ENCODE measurements at regions not wholly inside any gene's neighbourhood (a gene's known extent, or its start where the extent isn't known, plus 50 kb on each side); places are given as distances from the start of the nearest gene placed in this dataset.
"Not testable (repeated sequence)": the region's sequence is repeated elsewhere in the genome, so short reads cannot be mapped to it uniquely, and the experiment has no call there.

DNA sequence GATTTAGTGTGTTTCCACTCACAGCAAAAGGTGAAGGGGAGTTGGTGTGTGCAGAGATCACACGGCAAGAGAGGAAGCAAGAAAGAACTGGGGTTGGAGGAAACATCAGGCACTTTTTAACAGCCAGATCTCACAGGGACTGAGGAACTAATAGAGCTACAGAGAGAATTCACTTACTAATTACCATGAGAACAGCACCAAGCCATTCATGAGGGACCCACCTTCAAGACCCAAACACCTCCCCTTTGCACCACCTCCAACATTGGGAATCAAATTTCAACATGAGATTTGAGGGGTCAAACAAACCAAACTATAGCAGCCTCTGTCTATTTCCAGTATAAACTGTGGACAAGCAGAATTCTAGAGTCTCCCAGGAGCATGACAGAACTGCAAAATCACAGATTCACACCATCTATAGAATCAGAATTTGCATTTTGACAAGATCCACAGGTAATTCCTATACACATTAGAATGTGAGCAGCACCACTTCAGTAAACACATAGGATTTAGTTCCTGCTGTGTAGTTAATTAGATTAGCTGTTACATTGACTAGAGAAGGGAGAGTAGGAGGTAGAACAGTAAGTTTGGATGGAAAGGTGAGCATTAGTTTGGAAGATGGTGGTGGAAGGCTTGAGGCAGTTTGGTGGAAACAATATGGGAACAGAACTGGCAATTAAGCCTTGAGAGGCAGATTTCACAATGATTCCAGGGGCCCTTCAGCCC is 311.7 kb downstream of the NSUN3 start:
- POLR2A ChIA-PET, result no interaction called here
- no peaks in the 10 kb centered on the region for H3K27me3 Mint-ChIP-seq
- ATAC-seq (ENCODE audit: low read depth), result no peak

GRCh38 chr3:94377123-94377696 is 314.3 kb downstream of the NSUN3 start:
- POLR2A ChIA-PET; H3K27me3 Mint-ChIP-seq; ATAC-seq (ENCODE audit: low read depth); H3K36me3 Mint-ChIP-seq; DNase-seq; H3K9me3 Mint-ChIP-seq; H3K4me1 Mint-ChIP-seq; H3K27ac Mint-ChIP-seq; H3K4me3 Mint-ChIP-seq: not testable (repeated sequence)

More for the DNA sequence above, 311.7 kb downstream of the NSUN3 start:
- Mint-ChIP-seq H3K36me3 (no peaks in the 10 kb centered on the region), H3K27ac (no peak overlapping the region), H3K4me3 (no peak overlapping the region), H3K9me3 (peaks cover 1% of the 10 kb centered on the region), H3K4me1 (no peaks in the 10 kb centered on the region)
- no peak for DNase-seq

DNA sequence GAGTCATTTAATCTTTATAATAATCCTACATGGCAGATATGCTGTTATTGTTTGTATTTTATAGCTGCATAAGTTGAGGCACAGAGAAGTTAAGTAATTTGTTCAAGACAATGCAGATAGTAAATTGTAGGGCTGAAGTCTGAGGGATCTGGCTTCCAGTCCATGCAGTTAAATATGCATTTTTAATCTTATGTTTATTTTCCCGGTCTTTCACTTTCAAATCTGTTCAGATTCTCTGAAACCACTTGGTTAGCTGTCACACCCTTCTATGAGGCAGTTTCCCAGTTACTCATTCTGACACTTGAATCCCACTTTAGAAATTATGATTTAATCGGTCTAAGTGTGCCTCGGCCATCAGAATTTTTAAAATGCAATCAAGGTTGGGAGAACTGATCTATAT is 315.0 kb downstream of the NSUN3 start:
- ATAC-seq (ENCODE audit: low read depth); POLR2A ChIA-PET; DNase-seq; H3K36me3 Mint-ChIP-seq; H3K4me1 Mint-ChIP-seq; H3K9me3 Mint-ChIP-seq; H3K27me3 Mint-ChIP-seq; H3K27ac Mint-ChIP-seq; H3K4me3 Mint-ChIP-seq: not testable (repeated sequence)

- H3K4me3 Mint-ChIP-seq, result no peak overlapping the region
- POLR2A ChIA-PET, result no interaction called here
- H3K9me3 Mint-ChIP-seq, result peaks cover 3% of the 10 kb centered on the region
- H3K27me3 Mint-ChIP-seq, result no peaks in the 10 kb centered on the region
- H3K36me3 Mint-ChIP-seq, result no peaks in the 10 kb centered on the region
- ATAC-seq (ENCODE audit: low read depth), result no peak
- H3K27ac Mint-ChIP-seq, result no peak overlapping the region
- no peaks in the 10 kb centered on the region for H3K4me1 Mint-ChIP-seq
- DNase-seq, result no peak
Observed at GRCh38 chr3:94378322-94378721, 315.5 kb downstream of the NSUN3 start.

GRCh38 chr3:94379264-94379663 is 316.4 kb downstream of the NSUN3 start:
- no peaks in the 10 kb centered on the region for H3K27me3 Mint-ChIP-seq
- H3K27ac Mint-ChIP-seq, result no peak overlapping the region
- H3K4me1 Mint-ChIP-seq, result no peaks in the 10 kb centered on the region
- no peak overlapping the region for H3K4me3 Mint-ChIP-seq
- DNase-seq (no peak), ATAC-seq (ENCODE audit: low read depth) (no peak)
- no peaks in the 10 kb centered on the region for H3K36me3 Mint-ChIP-seq
- H3K9me3 Mint-ChIP-seq, result peaks cover 3% of the 10 kb centered on the region
- POLR2A ChIA-PET, result no interaction called here

DNA sequence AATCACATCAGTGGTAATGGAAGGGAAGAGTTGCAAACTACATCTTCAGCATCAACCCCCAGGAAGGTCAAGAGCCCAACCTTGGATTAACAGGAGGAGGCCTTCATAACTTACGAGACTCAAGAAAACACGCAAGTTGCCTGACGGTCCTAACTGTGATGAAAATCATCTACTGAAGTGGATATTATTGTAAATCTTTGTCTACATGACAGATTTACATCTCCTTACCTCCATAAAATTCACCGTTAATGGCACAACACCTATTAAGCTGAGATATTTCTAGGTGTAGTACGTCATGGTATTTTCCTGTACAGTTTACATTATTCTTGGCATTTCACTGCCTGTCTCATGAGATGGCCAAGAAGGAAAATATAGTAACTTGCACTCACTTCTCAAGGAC is 332.0 kb downstream of the NSUN3 start:
- POLR2A ChIA-PET, result no interaction called here
- H3K27me3 Mint-ChIP-seq, result no peaks in the 10 kb centered on the region
- peaks cover 2% of the 10 kb centered on the region for H3K9me3 Mint-ChIP-seq
- no peak overlapping the region for H3K4me3 Mint-ChIP-seq
- no peaks in the 10 kb centered on the region for H3K4me1 Mint-ChIP-seq
- no peak overlapping the region for H3K27ac Mint-ChIP-seq
- no peak for DNase-seq
- no peaks in the 10 kb centered on the region for H3K36me3 Mint-ChIP-seq
- ATAC-seq (ENCODE audit: low read depth), result no peak

GRCh38 chr3:94395851-94396250 is 333.0 kb downstream of the NSUN3 start:
- Mint-ChIP-seq H3K36me3 (no peaks in the 10 kb centered on the region), H3K27me3 (no peaks in the 10 kb centered on the region), H3K4me3 (no peak overlapping the region), H3K27ac (no peak overlapping the region), H3K4me1 (no peaks in the 10 kb centered on the region), H3K9me3 (peaks cover 2% of the 10 kb centered on the region)
- DNase-seq, result no peak
- POLR2A ChIA-PET, result no interaction called here
- no peak for ATAC-seq (ENCODE audit: low read depth)

GRCh38 chr3:94398036-94398435 is 335.2 kb downstream of the NSUN3 start:
- POLR2A ChIA-PET, result no interaction called here
- Mint-ChIP-seq H3K27me3 (no peaks in the 10 kb centered on the region), H3K27ac (no peak overlapping the region), H3K4me1 (no peaks in the 10 kb centered on the region), H3K9me3 (peaks cover 2% of the 10 kb centered on the region), H3K36me3 (no peaks in the 10 kb centered on the region), H3K4me3 (no peak overlapping the region)
- DNase-seq (no peak), ATAC-seq (ENCODE audit: low read depth) (no peak)

GRCh38 chr3:94401466-94401865 is 338.6 kb downstream of the NSUN3 start:
- Mint-ChIP-seq H3K27ac (no peak overlapping the region), H3K4me1 (no peaks in the 10 kb centered on the region), H3K27me3 (no peaks in the 10 kb centered on the region), H3K4me3 (no peak overlapping the region), H3K36me3 (no peaks in the 10 kb centered on the region), H3K9me3 (peaks cover 3% of the 10 kb centered on the region)
- DNase-seq (no peak), ATAC-seq (ENCODE audit: low read depth) (no peak)
- POLR2A ChIA-PET, result no interaction called here

DNA sequence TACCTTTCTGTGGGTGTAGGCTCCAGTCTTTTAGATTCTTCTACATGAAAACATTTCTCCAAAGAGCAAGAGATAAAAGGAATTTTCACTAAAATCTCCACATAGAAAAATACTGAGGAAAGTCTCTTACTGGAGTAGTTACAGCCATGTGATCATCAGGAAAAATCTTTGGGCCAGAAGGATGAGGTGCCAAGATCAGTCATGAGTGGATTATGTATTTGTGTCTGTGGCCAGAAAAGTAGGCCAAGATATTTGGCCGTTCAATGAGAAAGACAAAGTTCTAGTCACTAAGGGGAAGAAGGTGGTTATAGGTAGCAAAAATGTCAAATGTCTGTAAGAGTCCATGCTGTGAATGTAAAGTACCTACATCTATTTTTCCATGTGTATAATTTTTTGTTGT is 339.3 kb downstream of the NSUN3 start:
- H3K9me3 Mint-ChIP-seq, result peaks cover 1% of the 10 kb centered on the region
- POLR2A ChIA-PET, result no interaction called here
- no peak for ATAC-seq (ENCODE audit: low read depth)

GRCh38 chr3:94405258-94406035 is 342.6 kb downstream of the NSUN3 start:
- POLR2A ChIA-PET, result no interaction called here

More for the DNA sequence above, 339.3 kb downstream of the NSUN3 start:
- Mint-ChIP-seq H3K27me3 (no peaks in the 10 kb centered on the region), H3K4me3 (no peak overlapping the region), H3K36me3 (no peaks in the 10 kb centered on the region), H3K4me1 (no peaks in the 10 kb centered on the region), H3K27ac (no peak overlapping the region)
- DNase-seq, result no peak

GRCh38 chr3:94406595-94406994 is 343.7 kb downstream of the NSUN3 start:
- POLR2A ChIA-PET, result interaction anchor here (0.7 kb wide), 1 partner anchor 58 kb away, joined by 4 read pairs; no protein-coding TSS in a partner anchor
- no peaks in the 10 kb centered on the region for H3K36me3 Mint-ChIP-seq
- H3K27ac Mint-ChIP-seq, result no peak overlapping the region
- H3K4me3 Mint-ChIP-seq, result no peak overlapping the region
- H3K9me3 Mint-ChIP-seq, result peaks cover 1% of the 10 kb centered on the region
- H3K27me3 Mint-ChIP-seq, result no peaks in the 10 kb centered on the region
- ATAC-seq (ENCODE audit: low read depth) (no peak), DNase-seq (no peak)
- H3K4me1 Mint-ChIP-seq, result no peaks in the 10 kb centered on the region

More at GRCh38 chr3:94405258-94406035, 342.6 kb downstream of the NSUN3 start:
- Mint-ChIP-seq H3K4me3 (no peak overlapping the region), H3K36me3 (no peaks in the 10 kb centered on the region), H3K9me3 (peaks cover 1% of the 10 kb centered on the region), H3K4me1 (no peaks in the 10 kb centered on the region), H3K27me3 (no peaks in the 10 kb centered on the region), H3K27ac (no peak overlapping the region)
- DNase-seq (no peak), ATAC-seq (ENCODE audit: low read depth) (no peak)

DNA sequence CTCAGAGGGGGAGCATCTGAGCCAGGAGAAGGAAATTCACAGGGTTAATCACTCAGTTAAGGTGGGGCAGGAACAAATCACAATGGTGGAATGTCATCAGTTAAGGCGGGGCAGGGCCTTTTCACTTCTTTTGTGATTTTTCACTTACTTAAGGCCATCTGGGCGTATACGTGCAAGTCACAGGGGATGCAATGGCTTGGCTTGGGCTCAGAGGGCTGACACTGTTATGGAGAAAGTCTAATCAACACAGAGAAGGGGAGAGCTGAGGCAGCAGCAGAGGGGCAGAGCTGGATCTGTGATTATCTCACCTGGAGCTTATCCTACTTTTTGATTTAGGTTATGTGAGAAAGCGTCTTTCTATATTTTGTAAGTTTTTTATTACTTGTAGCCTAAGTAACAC is 350.1 kb downstream of the NSUN3 start:
- H3K9me3 Mint-ChIP-seq; DNase-seq; H3K4me1 Mint-ChIP-seq; ATAC-seq (ENCODE audit: low read depth); H3K4me3 Mint-ChIP-seq; H3K27ac Mint-ChIP-seq; H3K27me3 Mint-ChIP-seq; H3K36me3 Mint-ChIP-seq; POLR2A ChIA-PET: not testable (repeated sequence)

Measured in activated naive CD8-positive, alpha-beta T cell treated with anti-CD3 and anti-CD28 coated beads, Interleukin-2, amount 10 ng/mL, durations not matched to agents 7 days and 5 days (primary cell).